Mammary epithelial cell (primary cell): ENCODE measurements at regions not wholly inside any gene's neighbourhood (a gene's known extent, or its start where the extent isn't known, plus 50 kb on each side); places are given as distances from the start of the nearest gene placed in this dataset.

Experiments used
- CTCF ChIP-seq, 2 donors: IDR thresholded peaks in 1 of 2; conservative IDR thresholded peaks in 1 of 2; 2 replicates each; pipeline ENCODE4 v1.5.1; 2011 to 2012; ENCODE audit warnings: inconsistent platforms in 2 of 2, low read length in 2 of 2, mild to moderate bottlenecking in 2 of 2, control low read depth in 1 of 2, low read depth in 1 of 2; ENCODE audit not compliant: insufficient read depth in 1 of 2; ENCODE audit errors: extremely low read depth in 1 of 2
- EZH2 ChIP-seq: IDR thresholded peaks from 2 replicates; pipeline ENCODE4 v1.6.1; 2012; ENCODE audit warnings: low read length, inconsistent platforms, borderline replicate concordance

- TF ChIP-seq CTCF (conservative IDR thresholded peaks at IDR 0.05 in 1 of 2, IDR thresholded peaks at IDR 0.05 in 1 of 2; ENCODE audit: extremely low read depth in 1 of 2, insufficient read depth in 1 of 2, low read depth in 1 of 2, low read length in 2 of 2) (no peak), EZH2 (no peak)
Observed at GRCh38 chr9:106019039-106019680, 324.8 kb downstream of the TMEM38B start.
